ENCODE measurements at regions not wholly inside any gene's neighbourhood (a gene's known extent, or its start where the extent isn't known, plus 50 kb on each side); places are given as distances from the start of the nearest gene placed in this dataset.

DNA sequence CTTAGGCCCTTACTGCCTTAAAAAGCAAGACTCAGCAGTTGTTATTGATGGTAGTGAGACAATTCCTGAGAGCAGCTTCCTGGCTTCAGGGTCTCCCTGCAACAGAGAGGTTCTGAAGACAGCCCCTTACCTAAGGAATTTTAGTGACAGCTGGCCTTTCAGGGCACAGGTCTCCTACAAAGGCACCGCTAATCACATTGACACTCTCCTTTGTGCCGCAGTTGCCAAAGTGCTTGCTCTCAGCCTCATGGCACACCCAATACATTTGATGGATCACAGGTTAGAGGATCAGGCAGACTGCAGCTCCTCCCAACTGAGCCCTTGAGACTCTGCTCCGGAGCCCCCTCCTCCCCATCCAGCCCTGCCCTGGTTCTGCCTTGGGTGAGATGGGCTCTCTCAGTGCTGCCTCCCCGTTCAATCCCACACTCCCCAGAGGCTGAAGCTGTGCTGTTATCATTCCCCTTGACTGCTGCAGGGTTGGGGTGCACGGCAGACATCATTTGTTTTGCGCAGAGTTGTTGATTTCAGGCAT is 198.2 kb downstream of the EMX2 start:
- TF ChIP-seq POLR2AphosphoS5 (IDR thresholded peaks at IDR 0.05) = no peak
- no peak for TF ChIP-seq POLR2A (IDR thresholded peaks at IDR 0.05)
